HEK293 (cell line): ENCODE measurements at regions not wholly inside any gene's neighbourhood (a gene's known extent, or its start where the extent isn't known, plus 50 kb on each side); places are given as distances from the start of the nearest gene placed in this dataset.

Source experiments
- SP2 ChIP-seq: fragments of 450-650 bp; formaldehyde crosslinking; IDR thresholded peaks from 2 replicates; pipeline ENCODE4 v1.5.1; 2016; ENCODE audit warnings: missing biosample characterization, missing genetic modification characterization
- ZNF10 ChIP-seq: fragments of 450-650 bp; formaldehyde crosslinking; IDR thresholded peaks from 2 replicates; pipeline ENCODE4 v1.5.1; 2017; ENCODE audit warnings: missing biosample characterization, missing genetic modification characterization
- TF ChIP-seq, protein P1 (sequence below): fragments of 450-650 bp; formaldehyde crosslinking; IDR thresholded peaks from 2 replicates; pipeline ENCODE4 v1.5.1; 2016; ENCODE audit warnings: missing biosample characterization, missing genetic modification characterization
- TF ChIP-seq, protein P2 (sequence below): fragments of 450-650 bp; formaldehyde crosslinking; IDR thresholded peaks from 2 replicates; pipeline ENCODE4 v1.5.1; 2016; ENCODE audit warnings: missing biosample characterization, missing genetic modification characterization
- TF ChIP-seq, protein P3 (sequence below): fragments of 450-650 bp; formaldehyde crosslinking; IDR thresholded peaks from 2 replicates; pipeline ENCODE4 v1.5.1; 2016; ENCODE audit warnings: missing biosample characterization, missing genetic modification characterization

DNA sequence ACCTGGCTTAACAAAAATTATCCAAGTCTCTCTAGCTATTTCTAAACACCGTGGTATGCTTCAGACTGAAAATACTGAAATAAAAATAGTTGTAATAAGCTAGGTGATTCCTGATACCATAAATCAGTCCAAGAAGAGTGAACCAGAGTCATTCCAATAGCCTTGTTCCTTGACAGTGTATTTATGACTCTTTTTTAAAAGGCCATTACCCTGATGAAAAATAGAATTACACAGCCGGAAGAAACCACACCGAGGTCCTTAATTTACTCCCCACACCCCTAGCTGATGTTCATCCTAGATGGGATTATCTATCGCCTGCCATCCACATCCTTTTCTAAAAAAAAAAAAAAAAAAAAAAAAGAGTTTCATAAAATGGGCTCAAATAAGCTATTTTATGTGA is 457.6 kb upstream of the GRAMD2B start:
- TF ChIP-seq, protein P1, sequence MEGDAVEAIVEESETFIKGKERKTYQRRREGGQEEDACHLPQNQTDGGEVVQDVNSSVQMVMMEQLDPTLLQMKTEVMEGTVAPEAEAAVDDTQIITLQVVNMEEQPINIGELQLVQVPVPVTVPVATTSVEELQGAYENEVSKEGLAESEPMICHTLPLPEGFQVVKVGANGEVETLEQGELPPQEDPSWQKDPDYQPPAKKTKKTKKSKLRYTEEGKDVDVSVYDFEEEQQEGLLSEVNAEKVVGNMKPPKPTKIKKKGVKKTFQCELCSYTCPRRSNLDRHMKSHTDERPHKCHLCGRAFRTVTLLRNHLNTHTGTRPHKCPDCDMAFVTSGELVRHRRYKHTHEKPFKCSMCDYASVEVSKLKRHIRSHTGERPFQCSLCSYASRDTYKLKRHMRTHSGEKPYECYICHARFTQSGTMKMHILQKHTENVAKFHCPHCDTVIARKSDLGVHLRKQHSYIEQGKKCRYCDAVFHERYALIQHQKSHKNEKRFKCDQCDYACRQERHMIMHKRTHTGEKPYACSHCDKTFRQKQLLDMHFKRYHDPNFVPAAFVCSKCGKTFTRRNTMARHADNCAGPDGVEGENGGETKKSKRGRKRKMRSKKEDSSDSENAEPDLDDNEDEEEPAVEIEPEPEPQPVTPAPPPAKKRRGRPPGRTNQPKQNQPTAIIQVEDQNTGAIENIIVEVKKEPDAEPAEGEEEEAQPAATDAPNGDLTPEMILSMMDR (tag by site-specific recombination): no peak
- TF ChIP-seq SP2 (tag by site-specific recombination): no peak
- TF ChIP-seq, protein P2, sequence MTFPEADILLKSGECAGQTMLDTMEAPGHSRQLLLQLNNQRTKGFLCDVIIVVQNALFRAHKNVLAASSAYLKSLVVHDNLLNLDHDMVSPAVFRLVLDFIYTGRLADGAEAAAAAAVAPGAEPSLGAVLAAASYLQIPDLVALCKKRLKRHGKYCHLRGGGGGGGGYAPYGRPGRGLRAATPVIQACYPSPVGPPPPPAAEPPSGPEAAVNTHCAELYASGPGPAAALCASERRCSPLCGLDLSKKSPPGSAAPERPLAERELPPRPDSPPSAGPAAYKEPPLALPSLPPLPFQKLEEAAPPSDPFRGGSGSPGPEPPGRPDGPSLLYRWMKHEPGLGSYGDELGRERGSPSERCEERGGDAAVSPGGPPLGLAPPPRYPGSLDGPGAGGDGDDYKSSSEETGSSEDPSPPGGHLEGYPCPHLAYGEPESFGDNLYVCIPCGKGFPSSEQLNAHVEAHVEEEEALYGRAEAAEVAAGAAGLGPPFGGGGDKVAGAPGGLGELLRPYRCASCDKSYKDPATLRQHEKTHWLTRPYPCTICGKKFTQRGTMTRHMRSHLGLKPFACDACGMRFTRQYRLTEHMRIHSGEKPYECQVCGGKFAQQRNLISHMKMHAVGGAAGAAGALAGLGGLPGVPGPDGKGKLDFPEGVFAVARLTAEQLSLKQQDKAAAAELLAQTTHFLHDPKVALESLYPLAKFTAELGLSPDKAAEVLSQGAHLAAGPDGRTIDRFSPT (tag by site-specific recombination): no peak
- TF ChIP-seq, protein P3, sequence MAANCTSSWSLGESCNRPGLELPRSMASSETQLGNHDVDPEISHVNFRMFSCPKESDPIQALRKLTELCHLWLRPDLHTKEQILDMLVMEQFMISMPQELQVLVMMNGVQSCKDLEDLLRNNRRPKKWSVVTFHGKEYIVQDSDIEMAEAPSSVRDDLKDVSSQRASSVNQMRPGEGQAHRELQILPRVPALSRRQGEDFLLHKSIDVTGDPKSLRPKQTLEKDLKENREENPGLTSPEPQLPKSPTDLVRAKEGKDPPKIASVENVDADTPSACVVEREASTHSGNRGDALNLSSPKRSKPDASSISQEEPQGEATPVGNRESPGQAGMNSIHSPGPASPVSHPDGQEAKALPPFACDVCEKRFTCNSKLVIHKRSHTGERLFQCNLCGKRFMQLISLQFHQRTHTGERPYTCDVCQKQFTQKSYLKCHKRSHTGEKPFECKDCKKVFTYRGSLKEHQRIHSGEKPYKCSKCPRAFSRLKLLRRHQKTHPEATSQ (tag by site-specific recombination): no peak
- no peak for TF ChIP-seq ZNF10 (tag by site-specific recombination)
